ENCODE measurements at regions not wholly inside any gene's neighbourhood (a gene's known extent, or its start where the extent isn't known, plus 50 kb on each side); places are given as distances from the start of the nearest gene placed in this dataset.

DNA sequence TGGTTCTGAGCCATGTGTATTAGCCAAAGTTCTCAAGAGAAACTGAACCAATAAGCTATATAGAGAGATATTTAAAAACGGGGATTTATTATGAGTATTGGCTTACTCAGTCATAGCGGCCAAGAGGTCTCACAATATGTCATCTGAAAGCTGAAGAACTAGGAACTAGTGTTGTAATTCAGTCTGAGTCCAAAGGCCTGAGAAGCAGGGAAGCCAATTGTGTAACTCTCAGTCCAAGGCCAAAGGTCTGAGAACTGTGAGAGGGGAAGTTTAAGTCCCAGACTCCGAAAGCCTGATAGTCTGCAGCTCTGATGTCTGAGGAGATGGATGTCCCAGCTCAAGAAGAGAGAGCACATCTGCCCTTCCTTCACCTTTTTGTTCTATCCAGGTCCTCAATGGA is 344.8 kb upstream of the USP15 start:
- ATAC-seq (ENCODE audit: low FRiP score in 2 of 2): peak in 1 of 2 donors; percentile 75
- TF ChIP-seq EP300 (IDR thresholded peaks at IDR 0.05) (no peak), POLR2AphosphoS5 (IDR thresholded peaks at IDR 0.05) (no peak), POLR2A (IDR thresholded peaks at IDR 0.05) (no peak)
- TF ChIP-seq, protein P1, sequence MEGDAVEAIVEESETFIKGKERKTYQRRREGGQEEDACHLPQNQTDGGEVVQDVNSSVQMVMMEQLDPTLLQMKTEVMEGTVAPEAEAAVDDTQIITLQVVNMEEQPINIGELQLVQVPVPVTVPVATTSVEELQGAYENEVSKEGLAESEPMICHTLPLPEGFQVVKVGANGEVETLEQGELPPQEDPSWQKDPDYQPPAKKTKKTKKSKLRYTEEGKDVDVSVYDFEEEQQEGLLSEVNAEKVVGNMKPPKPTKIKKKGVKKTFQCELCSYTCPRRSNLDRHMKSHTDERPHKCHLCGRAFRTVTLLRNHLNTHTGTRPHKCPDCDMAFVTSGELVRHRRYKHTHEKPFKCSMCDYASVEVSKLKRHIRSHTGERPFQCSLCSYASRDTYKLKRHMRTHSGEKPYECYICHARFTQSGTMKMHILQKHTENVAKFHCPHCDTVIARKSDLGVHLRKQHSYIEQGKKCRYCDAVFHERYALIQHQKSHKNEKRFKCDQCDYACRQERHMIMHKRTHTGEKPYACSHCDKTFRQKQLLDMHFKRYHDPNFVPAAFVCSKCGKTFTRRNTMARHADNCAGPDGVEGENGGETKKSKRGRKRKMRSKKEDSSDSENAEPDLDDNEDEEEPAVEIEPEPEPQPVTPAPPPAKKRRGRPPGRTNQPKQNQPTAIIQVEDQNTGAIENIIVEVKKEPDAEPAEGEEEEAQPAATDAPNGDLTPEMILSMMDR (IDR thresholded peaks at IDR 0.05): no peak
- no peak overlapping the region for H3K4me3 ChIP-seq

DNA sequence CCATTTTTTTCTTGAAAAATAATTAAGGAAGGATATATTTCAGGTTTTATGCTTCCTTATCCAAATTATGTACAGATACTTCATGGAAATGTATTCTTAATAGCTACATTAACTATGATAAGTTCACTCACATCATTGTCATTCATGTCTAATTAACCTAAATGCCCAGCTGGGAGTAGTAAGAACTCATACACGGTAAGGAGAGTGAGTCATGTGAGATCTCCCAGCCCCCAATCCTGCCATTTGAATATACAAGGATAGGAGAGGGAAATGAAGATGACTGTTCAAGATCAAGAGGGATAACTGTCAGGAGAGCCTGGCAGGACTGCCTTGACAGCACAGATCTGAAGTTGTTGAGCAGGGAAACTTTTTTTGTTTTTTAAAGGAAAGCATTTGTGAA is 343.4 kb upstream of the USP15 start:
- no peaks in the 10 kb centered on the region for H3K27me3 ChIP-seq
- H3K27ac ChIP-seq: no peak overlapping the region
- DNase-seq (no peak), ATAC-seq (ENCODE audit: low FRiP score in 2 of 2) (no peak)
- no peak for TF ChIP-seq EP300 (IDR thresholded peaks at IDR 0.05)
- TF ChIP-seq, protein P1 (IDR thresholded peaks at IDR 0.05): no peak
- TF ChIP-seq POLR2AphosphoS5 (IDR thresholded peaks at IDR 0.05): no peak
- H3K4me3 ChIP-seq: no peak overlapping the region
- 17 to 23% methylated on average over 1 of the region's 1 CpG for WGBS, 2 donors
- H3K36me3 ChIP-seq: no peaks in the 10 kb centered on the region
- H3K9me3 ChIP-seq: no peaks in the 10 kb centered on the region
- H3K4me1 ChIP-seq: no peaks in the 10 kb centered on the region

More for the DNA sequence above, 344.8 kb upstream of the USP15 start:
- H3K9me3 ChIP-seq: no peaks in the 10 kb centered on the region
- DNase-seq: peak in 1 of 2 donors; percentile 21
- H3K27ac ChIP-seq: no peak overlapping the region
- no peaks in the 10 kb centered on the region for H3K36me3 ChIP-seq
- no peaks in the 10 kb centered on the region for H3K4me1 ChIP-seq
- H3K27me3 ChIP-seq: no peaks in the 10 kb centered on the region
- 66 to 75% methylated on average over 3 of the region's 3 CpGs for WGBS, 2 donors

DNA sequence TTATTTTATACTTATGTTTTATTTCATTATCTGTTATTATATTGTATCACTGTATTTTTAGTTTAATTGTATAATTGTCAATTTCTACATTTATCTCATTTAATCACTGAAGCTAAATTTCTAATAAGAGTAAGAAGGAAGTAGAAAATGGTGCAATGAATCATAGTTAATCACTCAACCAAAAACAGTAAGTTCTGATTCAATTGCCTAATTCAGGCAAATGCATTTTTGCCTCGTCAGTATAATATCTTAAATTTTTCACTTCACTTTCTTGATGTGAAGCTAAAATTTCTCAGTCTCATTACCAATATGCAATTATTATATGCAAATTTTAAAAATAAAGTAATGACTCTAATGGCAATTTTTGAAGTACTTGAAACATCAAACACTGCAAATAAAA is 340.5 kb upstream of the USP15 start:
- Histone ChIP-seq H3K4me1 (no peaks in the 10 kb centered on the region), H3K27me3 (no peaks in the 10 kb centered on the region), H3K4me3 (no peak overlapping the region), H3K27ac (no peak overlapping the region), H3K36me3 (no peaks in the 10 kb centered on the region), H3K9me3 (no peaks in the 10 kb centered on the region)
- WGBS, 2 donors: 44 to 68% methylated on average over 1 of the region's 1 CpG
- ATAC-seq (ENCODE audit: low FRiP score in 2 of 2) (no peak), DNase-seq (no peak)
- TF ChIP-seq, protein P1 (IDR thresholded peaks at IDR 0.05): no peak
- TF ChIP-seq EP300 (IDR thresholded peaks at IDR 0.05): no peak
- TF ChIP-seq POLR2AphosphoS5 (IDR thresholded peaks at IDR 0.05): no peak
- TF ChIP-seq POLR2A (IDR thresholded peaks at IDR 0.05): no peak

DNA sequence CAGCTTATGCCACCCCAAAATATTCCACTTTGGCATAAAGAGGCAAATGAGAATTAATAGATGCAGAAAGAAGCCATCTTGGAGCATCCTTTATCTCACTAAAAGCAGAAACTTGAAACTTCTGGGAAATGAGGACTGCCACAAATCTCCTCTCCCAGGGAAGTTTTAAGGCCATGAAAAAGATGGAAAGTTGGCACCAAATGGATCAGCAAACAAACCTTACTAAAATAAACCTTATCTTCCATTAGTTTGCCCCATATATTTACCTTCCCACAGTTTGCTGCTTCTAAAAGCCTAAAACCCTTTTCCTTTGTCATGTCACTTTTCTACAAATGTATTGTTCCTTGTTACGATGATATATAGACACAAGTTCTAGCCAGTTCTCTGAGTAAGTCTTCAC is 340.0 kb upstream of the USP15 start:
- TF ChIP-seq POLR2A (IDR thresholded peaks at IDR 0.05) (no peak), EP300 (IDR thresholded peaks at IDR 0.05) (no peak), POLR2AphosphoS5 (IDR thresholded peaks at IDR 0.05) (no peak)
- TF ChIP-seq, protein P1 (IDR thresholded peaks at IDR 0.05): no peak
- Histone ChIP-seq H3K4me3 (no peak overlapping the region), H3K36me3 (no peaks in the 10 kb centered on the region), H3K4me1 (no peaks in the 10 kb centered on the region), H3K27ac (no peak overlapping the region), H3K9me3 (no peaks in the 10 kb centered on the region), H3K27me3 (no peaks in the 10 kb centered on the region)
- ATAC-seq (ENCODE audit: low FRiP score in 2 of 2) (no peak), DNase-seq (no peak)
- 90 to 96% methylated on average over 1 of the region's 1 CpG for WGBS, 2 donors

DNA sequence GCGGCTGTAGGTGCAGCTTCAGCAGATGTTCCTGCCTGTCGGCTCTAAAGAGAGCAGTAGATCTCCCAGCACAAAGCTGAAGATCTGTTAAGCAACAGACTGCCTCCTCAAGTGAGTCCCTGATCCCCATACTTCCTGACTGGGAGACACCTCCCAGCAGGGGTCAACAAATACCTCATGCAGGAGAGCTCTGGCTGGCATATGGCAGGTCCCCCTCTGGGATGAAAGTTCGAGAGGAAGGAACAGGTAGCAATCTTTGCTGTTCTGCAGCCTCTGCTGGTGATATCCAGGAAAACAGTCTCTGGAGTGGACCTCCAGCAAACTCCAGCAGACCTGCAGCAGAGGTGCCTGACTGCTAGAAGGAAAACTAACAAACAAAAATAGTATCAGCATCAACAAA is 337.1 kb upstream of the USP15 start:
- ATAC-seq (ENCODE audit: low FRiP score in 2 of 2) (no peak), DNase-seq (no peak)
- Histone ChIP-seq H3K27me3 (no peaks in the 10 kb centered on the region), H3K4me1 (no peaks in the 10 kb centered on the region), H3K9me3 (peaks cover 0 to 2% (median 0%) of the 10 kb centered on the region in 4 donors), H3K36me3 (no peaks in the 10 kb centered on the region), H3K27ac (no peak overlapping the region), H3K4me3 (no peak overlapping the region)
- 70 to 92% methylated on average over 3 of the region's 3 CpGs for WGBS, 2 donors
- TF ChIP-seq EP300 (IDR thresholded peaks at IDR 0.05): no peak
- TF ChIP-seq POLR2A (IDR thresholded peaks at IDR 0.05): no peak
- no peak for TF ChIP-seq POLR2AphosphoS5 (IDR thresholded peaks at IDR 0.05)
- TF ChIP-seq, protein P1 (IDR thresholded peaks at IDR 0.05): no peak
